HG03175 (cell line): ENCODE measurements at regions not wholly inside any gene's neighbourhood (a gene's known extent, or its start where the extent isn't known, plus 50 kb on each side); places are given as distances from the start of the nearest gene placed in this dataset.

Experiments used
- ATAC-seq: cut with Tn5 transposase; IDR thresholded peaks from one replicate; pipeline ENCODE4 v1.9.1; 2021; ENCODE audit warnings: mild to moderate bottlenecking, moderate library complexity; ENCODE audit not compliant: unreplicated experiment

GRCh38 chr2:66041902-66042657, 392.8 kb upstream of the MEIS1 start:
- no peak for ATAC-seq

GRCh38 chr2:66036948-66037347, 398.0 kb upstream of the MEIS1 start:
- ATAC-seq: no peak

GRCh38 chr2:66034467-66034866, 400.5 kb upstream of the MEIS1 start:
- no peak for ATAC-seq

- no peak for ATAC-seq
Observed at GRCh38 chr2:66032226-66032775, 402.6 kb upstream of the MEIS1 start.

GRCh38 chr2:66031236-66031635, 403.7 kb upstream of the MEIS1 start:
- ATAC-seq: no peak

- no peak for ATAC-seq
Observed at GRCh38 chr2:66030553-66030952, 404.4 kb upstream of the MEIS1 start.

- ATAC-seq: no peak
Observed at GRCh38 chr2:66024391-66024790, 410.5 kb upstream of the MEIS1 start.

GRCh38 chr2:66021296-66021695, 413.6 kb upstream of the MEIS1 start:
- no peak for ATAC-seq

GRCh38 chr2:66017763-66018162, 417.2 kb upstream of the MEIS1 start:
- no peak for ATAC-seq

- no peak for ATAC-seq
Observed at GRCh38 chr2:66014450-66014849, 420.5 kb upstream of the MEIS1 start.

- ATAC-seq: no peak
Observed at GRCh38 chr2:66013456-66013855, 421.5 kb upstream of the MEIS1 start.

- ATAC-seq: no peak
Observed at GRCh38 chr2:66003931-66004330, 431.0 kb upstream of the MEIS1 start.

- no peak for ATAC-seq
Observed at GRCh38 chr2:66001538-66001937, 433.4 kb upstream of the MEIS1 start.

GRCh38 chr2:66000901-66001300, 434.0 kb upstream of the MEIS1 start:
- ATAC-seq: no peak

GRCh38 chr2:65999796-66000195, 435.1 kb upstream of the MEIS1 start:
- ATAC-seq: no peak

GRCh38 chr2:65999103-65999502, 435.8 kb upstream of the MEIS1 start:
- ATAC-seq: no peak

- ATAC-seq: no peak
Observed at GRCh38 chr2:65997961-65998360, 437.0 kb upstream of the MEIS1 start.

GRCh38 chr2:65992198-65992554, 442.7 kb upstream of the MEIS1 start:
- no peak for ATAC-seq

- no peak for ATAC-seq
Observed at GRCh38 chr2:65991381-65992197, 443.3 kb upstream of the MEIS1 start.

- ATAC-seq: no peak
Observed at GRCh38 chr2:65985986-65986385, 448.9 kb upstream of the MEIS1 start.

- ATAC-seq: no peak
Observed at GRCh38 chr2:65980531-65980930, 454.4 kb upstream of the MEIS1 start.

- ATAC-seq: no peak
Observed at GRCh38 chr2:65979446-65979845, 455.5 kb upstream of the MEIS1 start.
